GM18867 (cell line): ENCODE measurements at regions not wholly inside any gene's neighbourhood (a gene's known extent, or its start where the extent isn't known, plus 50 kb on each side); places are given as distances from the start of the nearest gene placed in this dataset.

Experiments
- ATAC-seq: cut with Tn5 transposase; IDR thresholded peaks from one replicate; pipeline ENCODE4 v1.9.1; 2021; ENCODE audit warnings: mild to moderate bottlenecking, moderate library complexity; ENCODE audit not compliant: unreplicated experiment

DNA sequence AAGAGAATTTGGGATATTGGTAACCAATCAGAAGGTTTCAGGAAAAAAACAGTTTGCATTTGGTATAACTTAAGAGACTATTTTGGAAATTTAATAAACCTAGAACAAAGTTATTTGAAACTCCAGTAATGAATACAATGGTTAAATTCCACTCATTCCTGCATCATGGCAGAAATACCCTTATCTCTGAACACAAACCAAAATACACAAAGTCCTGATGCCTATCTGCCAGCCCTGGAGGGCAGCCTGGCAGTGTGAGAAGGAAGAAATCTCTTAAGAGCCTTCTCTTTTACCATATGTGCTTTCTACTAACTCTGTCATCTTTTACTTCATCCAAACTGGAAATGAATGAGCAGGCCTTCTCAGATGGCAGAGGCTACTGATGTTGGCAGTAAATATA lies 147.1 kb upstream of the LYZL1 start:
- no peak for ATAC-seq

DNA sequence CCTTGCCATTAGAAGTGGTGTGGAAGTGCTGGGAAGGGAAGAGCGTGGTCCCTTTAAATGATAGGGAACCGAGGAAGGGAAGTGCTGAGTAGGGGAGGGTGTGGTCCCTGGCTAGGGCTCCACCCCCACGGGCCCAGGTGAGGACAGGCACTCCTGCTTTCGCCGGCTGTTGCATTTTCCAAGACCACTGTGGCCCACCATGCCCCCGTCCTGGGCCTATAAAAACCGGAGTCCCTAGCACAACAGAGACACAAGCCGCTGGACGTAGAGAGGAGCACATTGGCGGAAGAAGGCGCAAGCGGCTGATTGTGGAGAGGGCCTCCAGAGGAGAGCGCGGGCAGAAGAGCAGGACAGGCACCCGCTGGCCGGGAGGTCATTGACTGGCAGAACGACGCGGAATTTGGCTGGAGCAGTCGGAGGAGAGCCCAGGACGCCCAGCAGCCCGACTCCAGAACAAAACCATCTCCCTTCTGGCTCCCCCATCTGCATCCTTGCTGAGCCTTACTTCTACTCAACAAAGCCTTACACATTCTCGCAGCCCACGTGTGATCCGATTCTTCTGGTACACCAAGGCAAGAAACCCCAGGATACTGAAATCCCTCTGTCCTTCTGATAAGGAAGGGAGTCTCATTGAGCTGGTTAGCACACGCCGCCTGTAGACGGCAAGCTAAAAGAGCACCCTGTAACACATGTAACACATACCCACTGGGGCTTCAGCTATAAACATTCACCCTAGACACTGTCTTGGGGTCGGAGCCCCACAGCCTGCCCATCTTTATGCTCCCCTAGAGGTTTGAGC lies 146.2 kb upstream of the LYZL1 start:
- no peak for ATAC-seq

DNA sequence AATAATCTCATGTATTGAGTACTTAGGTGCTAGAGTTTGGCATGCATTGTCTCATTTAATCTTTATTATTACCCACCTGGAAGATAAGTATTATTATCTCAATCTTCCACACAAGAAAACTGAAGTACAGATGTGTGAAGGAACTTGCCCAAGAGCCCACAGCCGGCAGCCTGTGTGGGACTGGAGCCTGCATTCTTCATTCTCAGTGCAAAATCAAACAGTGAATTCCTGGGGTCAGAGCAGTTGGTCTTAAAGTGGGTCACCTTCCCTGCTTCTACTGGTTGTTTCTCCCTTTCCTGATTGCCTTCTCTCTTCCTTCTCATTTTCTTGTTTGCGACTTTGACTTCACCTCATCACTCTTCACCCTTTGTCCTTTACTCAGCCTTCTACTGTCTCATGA lies 144.7 kb upstream of the LYZL1 start:
- no peak for ATAC-seq

DNA sequence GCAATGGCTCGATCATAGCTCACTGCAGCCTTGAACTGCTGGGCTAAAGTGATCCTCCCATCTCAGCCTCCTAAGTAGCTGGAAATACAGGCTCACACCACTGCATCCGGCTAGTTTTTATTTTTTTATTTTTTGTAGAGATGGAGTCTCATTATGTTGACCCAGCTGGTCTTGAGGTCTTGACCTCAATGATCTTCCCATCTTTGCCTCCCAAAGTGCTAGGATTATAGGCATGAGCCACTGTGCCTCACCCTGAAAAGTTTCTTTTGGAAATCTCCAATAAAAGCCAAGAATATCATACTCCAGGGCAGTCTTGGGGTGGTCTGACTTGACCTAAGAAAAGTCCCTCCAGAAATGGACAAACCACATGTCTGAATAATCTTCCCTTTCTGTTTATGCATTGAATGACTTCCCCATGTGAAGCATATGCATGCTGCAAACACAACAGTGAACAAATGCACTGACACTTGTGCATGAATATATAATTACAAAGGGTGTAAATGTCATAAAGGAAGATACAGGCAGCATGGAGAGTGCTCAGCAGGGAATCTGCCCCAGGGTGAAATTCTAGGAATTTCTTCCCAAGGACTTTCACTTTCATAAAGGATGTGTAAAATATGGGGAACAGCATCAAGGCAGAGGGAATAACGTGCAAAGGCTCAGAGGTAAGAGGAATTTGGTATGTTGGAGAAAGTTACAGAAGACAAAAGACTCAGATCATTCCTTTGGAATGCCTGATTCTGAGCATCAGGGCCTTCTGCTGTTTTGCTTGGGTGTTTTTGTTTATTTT lies 142.4 kb upstream of the LYZL1 start:
- ATAC-seq = no peak

DNA sequence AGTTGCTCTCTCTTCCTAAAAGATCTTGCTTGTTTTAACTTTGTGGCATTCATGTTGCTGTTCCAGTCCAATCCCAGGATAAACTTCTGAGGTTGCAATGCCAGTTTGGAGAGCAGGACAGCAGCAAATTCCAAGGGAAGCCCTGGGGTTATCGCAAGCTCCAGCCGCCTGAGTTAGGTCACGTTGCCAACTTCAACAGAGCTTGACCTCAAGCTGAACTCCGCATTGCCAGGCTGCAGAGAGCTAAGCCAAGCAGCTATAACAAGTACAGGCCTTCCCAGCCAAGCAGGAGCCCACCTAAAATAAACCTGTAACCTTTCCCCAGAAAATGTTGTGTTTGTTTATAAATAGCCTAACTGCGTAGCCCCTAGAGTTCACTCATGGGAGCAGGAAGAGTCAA lies 138.9 kb upstream of the LYZL1 start:
- ATAC-seq = no peak

DNA sequence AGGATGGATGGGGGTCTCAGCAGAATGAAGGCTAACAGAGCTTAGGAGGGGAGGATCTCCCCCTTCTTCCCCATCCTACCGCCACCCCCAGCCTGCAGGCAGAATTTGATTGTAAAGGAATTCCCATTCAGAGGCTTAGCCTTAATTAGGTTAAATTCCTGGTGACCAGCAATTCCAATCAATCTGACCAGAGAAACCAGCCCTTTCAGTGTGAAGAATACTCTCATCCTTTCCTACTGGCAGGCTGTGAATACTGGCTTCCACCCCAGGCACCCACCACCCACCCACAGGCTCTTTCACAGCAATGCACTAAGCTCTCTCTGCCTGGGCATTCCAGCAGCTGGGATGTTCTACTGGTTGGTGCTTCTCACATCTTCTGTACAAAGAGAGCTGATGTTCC lies 137.9 kb upstream of the LYZL1 start:
- ATAC-seq = no peak

DNA sequence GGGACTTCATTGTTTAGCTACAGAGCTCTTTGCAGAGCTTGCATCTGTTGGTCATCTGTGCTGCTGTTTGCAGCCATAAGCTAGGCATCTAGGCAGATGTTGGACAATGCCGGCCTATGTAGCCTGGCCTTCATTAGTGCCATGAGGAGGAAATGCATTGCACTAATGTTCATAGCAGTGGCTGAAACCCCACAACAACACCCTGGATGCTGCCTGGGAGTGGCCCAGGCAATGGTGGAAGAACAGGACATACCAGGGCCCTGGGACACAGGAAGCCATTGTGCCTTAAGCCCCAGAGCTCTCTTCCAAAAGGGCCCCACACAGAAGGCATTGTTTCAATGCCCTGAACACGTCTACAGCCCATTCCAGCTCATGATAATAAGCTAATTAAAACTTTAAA lies 131.5 kb upstream of the LYZL1 start:
- no peak for ATAC-seq

DNA sequence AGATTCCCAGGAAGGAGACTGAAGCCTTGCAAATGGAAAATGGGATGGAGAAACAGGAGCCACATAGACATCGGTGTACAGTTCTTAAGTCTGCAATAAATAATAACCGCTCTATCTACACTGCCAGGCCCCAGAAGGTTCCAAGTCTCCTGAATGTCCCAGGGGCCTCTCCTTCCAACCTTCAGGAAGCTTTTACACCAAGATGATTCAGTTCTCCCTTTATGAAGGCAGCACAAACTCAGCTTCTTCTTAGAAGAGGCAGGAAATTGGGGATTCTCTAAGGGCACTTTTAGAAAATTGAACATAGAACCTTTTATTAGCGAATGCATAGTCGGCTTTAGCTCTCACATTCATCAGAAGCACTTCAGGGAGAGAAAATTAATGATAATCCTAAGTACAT lies 130.8 kb upstream of the LYZL1 start:
- no peak for ATAC-seq

DNA sequence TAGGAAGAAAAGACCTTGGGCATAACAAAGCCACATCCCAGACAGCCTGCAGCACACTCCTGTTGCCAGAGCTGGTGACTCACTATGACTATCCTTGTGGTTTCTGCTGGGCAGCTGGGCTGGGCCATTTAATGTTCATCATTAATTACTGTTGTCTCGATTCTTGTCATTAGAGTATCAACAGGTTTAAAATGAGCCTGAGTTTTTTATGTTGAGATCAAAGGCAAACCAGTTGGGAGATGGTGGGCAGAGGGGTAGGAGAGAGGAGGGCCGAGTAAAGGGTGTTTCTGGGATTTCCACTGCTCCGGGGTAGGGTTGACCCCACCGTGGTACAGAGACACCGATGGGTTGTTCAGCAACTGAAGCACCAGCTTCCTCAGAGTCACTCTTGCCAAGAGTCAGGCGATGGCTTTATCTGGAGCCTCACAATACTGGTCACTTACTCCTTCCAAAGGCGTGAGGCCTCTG lies 128.7 kb upstream of the LYZL1 start:
- ATAC-seq = no peak

DNA sequence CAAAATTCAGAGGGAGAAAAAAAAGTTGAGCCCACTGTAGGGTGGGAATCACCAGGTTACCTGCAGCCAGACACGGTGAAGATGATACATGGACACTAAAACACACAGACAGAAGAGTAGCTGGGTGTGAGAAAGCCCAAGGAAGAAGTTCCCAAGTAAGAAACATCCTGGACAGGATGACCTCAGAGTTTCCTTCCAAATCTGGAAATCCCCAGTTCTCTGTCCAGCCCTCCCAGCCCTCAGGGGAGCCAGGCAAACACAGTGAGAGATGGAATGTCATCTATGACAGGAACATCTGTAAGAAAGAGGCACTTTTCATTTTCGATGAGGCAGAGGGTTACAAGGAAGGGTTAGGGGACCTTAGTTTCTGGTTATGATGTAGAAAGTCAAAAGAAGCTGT lies 125.1 kb upstream of the LYZL1 start:
- ATAC-seq = no peak

DNA sequence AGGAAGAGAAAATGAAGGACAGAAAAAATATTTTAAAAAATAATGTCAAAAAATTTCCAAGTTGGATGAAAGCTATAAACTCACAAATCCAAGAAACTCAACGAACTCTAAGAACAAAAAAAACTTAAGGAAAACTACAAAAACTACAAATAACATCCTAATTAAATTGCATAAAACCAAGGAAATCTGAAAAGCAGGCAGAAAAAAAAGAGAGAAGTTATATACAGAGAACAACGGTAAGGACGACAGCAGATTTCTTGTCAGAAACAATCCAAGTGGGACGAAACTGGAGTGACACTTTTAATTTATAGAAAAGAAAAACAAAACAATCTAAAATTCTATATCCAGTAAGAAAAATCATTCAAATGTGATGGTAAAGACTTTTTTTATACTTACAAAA lies 122.2 kb upstream of the LYZL1 start:
- no peak for ATAC-seq

DNA sequence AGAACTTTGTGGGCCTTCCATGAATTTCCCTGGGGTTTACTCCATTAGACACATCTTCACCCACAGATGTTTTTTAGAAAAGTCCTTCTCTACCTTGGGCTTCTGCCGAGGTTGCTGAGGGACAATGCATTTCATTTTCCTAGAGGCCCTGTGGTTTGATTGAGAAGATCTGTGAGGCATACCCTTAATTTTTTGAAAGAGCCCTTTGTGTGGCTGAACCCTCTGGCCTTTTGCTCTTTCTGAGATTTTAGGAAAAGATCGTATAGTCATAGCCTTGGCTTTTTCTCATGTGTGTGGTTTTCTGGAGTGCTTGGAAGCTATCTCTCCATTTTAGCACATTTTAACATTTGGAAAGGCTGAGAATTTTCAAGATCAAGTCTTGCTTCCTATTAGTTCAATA lies 119.8 kb upstream of the LYZL1 start:
- ATAC-seq = no peak

DNA sequence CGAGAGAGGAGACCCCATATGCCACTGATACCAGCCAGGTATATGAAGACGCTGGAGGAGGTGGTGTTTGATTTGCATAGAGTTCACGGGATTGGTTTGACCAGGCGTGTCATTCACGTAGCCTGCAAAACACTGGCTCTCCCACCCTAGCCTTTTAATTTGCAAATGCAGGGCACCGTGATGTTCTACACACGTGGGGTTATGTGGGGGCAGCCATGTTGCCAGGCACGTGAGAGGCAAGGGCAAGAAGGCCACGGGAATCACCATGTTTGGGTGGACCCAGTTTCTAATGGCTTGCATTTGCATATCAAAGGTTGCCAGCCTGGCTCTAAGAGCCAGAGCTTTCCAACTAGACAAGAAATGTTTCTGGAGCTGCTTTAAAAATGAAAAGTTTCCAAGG lies 117.2 kb upstream of the LYZL1 start:
- ATAC-seq = no peak

DNA sequence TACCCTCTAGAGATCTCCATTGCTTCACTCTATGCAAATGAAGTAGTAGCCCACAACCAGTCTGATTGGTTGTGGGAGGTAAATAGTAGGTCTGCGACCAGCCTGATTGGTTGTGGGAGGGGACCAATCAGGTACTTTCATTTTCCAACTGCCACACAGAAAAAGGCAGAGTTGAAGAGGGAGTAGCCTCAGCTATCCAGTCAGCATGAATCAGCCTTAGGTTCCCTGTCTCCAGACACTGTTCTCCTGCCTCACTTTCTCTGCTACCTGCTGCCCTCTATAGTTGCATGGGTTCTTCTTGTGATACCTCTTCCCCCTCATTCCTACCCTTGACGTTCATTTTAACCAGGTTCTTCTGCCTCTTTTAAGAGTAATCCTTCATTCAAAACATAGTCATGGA lies 114.5 kb upstream of the LYZL1 start:
- ATAC-seq = no peak

DNA sequence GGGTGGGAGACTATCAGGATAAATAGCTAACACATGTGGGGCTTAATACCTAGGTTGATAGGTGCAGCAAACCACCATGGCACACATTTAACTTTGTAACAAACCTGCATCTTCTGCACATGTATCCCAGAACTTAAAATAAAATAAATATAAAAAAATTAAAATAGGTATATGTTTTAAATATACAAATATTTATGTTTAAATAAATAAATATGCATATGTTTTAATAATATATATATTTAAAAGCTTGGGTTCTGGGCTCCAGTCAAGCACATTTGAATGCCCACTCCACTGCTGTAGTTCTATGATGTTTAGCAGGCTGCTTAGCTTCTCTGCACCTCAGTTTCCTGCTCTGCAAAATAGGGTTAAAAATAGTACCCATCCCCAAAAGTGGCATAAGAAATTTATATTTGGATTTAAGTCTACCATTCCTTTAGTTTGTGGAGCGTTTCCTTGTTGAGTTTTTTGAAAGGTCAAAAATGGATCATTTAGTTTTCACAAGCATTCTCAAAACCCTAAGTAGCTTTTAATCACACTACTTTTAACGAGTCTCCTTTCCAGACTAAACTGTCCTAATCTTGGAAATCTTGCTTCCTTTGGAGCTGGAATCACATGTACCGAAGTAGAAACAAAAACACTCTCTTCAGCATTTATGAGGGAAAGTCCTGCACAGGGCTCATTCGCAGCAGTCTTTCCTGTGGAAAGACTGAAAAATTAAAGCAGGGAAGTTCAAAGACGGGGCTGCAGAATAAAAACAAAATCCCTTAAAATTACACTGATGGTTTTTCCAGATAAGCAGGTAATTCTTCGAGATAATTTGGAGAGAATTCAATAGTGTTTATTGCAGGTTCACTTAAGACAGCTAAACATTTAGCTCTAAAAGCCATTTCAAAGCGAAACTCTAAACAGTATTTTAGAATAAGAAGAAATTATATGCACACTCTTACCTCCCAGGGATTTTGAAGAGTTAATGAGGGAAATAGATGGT lies 111.7 kb upstream of the LYZL1 start:
- ATAC-seq = no peak

DNA sequence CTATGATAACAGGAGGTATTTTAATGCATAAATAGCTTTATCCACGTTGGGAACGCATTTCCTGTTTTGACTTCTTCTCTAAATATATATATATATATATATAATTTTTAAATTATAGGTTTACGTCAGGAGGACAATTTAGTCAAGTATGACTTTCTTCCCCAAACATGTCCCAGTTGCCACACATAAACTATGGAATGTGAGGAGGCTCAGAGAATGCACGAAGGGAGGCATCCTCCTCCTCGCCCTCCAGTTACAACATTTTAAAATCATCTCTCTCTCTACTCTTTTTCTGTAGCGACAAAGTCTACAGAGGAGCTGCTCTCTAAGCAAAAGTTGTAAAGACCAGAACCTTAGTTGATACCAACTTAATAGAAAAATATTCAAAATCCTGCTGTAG lies 106.9 kb upstream of the LYZL1 start:
- ATAC-seq = no peak

DNA sequence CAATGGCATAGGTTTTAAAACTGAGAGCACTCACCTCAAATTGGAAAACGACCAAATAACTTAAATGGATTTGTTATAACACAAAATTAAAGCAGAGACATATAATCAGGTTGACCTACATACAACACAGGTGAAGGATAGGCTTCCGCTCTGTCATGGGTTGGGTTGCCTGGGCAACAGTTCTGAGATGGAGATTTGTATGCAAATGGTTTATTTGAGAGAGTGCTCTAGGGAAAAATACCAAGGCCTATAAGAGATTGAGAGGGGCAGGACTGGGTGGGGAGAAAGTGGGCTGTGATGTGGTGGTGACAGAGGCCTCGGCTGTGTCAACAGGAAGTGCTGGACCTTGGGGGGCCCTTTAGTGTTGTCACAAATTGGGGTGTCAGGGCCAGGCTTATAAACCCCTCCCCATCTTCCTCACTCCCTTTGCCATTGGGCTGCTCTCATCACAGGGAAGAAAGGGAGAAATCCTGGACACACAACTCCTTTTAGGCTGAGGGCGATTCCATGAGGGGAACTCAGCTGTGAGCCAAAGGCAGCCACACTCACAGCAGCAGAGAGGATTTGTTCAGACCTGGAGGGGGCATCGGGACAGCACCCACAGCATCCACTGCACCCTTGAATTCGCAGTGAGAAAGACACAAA lies 105.4 kb upstream of the LYZL1 start:
- ATAC-seq = no peak

DNA sequence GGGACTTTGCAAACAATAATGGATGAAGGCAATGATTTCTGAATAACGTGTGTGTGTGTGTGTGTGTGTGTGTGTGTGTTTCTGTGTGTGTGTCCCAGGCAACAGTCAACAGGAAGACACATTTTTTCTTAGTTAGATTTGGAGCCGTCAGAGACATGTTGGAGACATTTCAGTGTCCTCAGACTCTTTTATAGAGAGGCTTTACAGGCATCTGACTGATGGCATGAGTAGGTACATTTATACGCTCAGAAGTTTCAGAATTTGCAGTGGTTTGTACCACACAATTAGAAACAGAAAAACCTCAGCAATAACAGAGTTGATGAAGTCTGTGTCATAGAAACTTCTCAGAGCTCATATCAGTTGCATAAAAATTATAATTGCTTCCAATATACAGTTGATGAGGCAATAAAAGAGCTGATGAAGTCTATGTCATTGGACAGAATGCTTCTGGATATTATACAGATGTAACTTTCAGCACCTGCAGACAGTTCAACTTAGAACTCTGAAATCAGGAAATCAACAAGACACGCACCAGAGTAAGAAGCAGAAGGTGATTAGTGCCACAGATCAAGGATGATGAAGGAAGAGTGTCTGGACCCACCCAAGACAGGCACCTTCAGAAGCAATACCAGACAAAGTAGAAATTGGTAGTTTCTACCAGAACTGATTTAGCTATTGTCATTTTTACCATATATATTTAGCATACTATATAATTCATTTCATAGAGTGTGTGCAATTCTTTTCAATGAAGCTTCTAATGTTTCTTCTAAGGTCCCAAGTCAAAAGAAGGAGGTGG lies 104.5 kb upstream of the LYZL1 start:
- no peak for ATAC-seq

DNA sequence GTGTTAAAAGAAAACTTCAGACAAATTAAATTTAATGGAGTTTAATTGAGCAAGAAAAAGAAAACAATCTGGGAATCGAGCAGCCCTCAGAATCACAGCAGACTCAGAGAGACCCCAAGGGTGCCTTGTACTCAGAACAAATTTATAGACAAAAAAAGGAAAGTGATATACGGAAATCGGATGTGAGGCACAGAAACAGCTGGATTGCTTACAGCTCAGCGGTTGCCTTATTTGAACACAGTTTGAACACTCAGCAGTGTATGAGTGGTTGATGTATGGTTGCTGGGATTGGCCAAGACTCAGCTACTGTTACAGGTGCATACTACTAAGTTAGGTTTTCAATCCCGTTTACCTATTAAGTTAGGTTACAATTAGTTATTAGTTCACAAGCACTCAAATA lies 103.8 kb upstream of the LYZL1 start:
- no peak for ATAC-seq

DNA sequence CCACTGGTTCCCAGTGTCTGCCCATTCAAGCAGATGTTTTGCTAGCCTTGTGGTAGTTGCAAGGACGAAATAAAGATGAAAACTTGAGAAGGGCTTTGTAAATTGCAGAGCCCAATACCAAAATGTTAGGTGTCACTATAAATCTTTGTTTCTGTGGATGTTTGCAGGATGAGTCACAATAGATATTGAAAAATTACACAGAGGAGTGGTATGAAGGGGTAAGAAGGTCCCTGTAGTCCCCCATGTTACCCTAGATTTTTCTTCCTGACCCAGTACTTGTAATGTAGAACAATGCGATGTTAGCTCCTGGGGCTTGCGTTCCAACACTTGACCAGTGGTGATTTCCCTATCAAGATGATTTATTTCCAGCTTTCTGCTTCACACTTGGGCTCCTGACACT lies 102.6 kb upstream of the LYZL1 start:
- no peak for ATAC-seq
